IgD-negative memory B cell (primary cell): ENCODE measurements at regions not wholly inside any gene's neighbourhood (a gene's known extent, or its start where the extent isn't known, plus 50 kb on each side); places are given as distances from the start of the nearest gene placed in this dataset.

Experiments
- H3K27ac Mint-ChIP-seq, 3 donors: one replicate each; pipeline ENCODE4 v1.8.0; 2020 to 2022; ENCODE audit warnings: mild to moderate bottlenecking in 3 of 3, mixed read lengths in 3 of 3, moderate library complexity in 1 of 3
- H3K27me3 Mint-ChIP-seq: one replicate; pipeline ENCODE4 v1.8.0; 2021; ENCODE audit warnings: mixed read lengths
- H3K36me3 Mint-ChIP-seq: one replicate; pipeline ENCODE4 v1.8.0; 2020; ENCODE audit warnings: mild to moderate bottlenecking, mixed read lengths
- H3K4me1 Mint-ChIP-seq, 3 donors: one replicate each; pipeline ENCODE4 v1.8.0; 2020 to 2022; ENCODE audit warnings: mixed read lengths in 3 of 3, mild to moderate bottlenecking in 1 of 3
- H3K4me3 Mint-ChIP-seq, 4 donors: one replicate each; pipeline ENCODE4 v1.8.0; 2020 to 2022; ENCODE audit warnings: mild to moderate bottlenecking in 4 of 4, mixed read lengths in 4 of 4, moderate library complexity in 3 of 4
- H3K9me3 Mint-ChIP-seq, 3 donors: one replicate each; pipeline ENCODE4 v1.8.0; 2020 to 2021; ENCODE audit warnings: mixed read lengths in 3 of 3, mild to moderate bottlenecking in 1 of 3

DNA sequence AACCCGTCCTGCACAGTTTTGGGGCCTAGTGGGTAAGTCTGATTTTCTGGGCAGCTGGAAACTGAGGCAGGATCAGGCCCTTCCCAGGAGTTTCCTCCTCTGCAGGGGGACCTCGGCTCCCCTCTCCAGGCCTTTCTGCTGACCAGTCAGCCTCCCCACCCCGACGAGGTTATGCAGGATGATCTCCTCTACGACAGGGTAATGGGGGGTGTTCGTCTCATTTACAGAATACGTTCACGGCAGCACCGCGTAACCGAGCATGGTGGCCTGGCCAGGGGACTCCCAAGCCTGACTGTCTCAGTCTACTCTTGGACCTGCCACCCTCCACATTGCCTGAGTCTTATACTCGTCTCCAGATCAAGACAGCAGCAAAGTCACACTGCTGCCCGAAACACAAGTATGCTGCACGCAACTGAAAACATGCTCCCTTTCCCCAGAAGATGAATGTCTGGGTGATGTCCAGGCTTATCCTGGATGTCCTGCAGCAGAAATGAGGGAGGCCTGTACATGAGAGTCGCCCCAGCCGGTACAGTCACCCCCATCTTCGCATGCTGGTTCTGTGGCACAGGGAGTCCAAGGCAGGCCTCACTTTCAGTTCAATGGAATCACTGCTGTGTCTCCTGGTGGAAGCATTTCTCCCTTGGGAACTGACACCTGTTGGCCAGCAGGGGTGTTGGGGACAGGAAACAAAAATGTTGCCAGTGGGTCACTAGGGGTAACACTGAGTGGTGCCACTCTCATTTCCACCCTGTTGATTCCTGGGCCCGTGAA, 120.8 kb downstream of the SOX1 start:
- no peak overlapping the region for H3K27ac Mint-ChIP-seq
- peaks cover 3 to 11% (median 4%) of the 10 kb centered on the region in 3 donors for H3K9me3 Mint-ChIP-seq
- H3K27me3 Mint-ChIP-seq, result no peaks in the 10 kb centered on the region
- no peaks in the 10 kb centered on the region for H3K4me1 Mint-ChIP-seq
- no peak overlapping the region for H3K4me3 Mint-ChIP-seq
- no peaks in the 10 kb centered on the region for H3K36me3 Mint-ChIP-seq

GRCh38 chr13:112188298-112188610, 121.3 kb downstream of the SOX1 start:
- Mint-ChIP-seq H3K4me1 (no peaks in the 10 kb centered on the region), H3K4me3 (no peak overlapping the region), H3K36me3 (no peaks in the 10 kb centered on the region), H3K9me3 (peaks cover 3 to 17% (median 6%) of the 10 kb centered on the region in 3 donors), H3K27me3 (no peaks in the 10 kb centered on the region), H3K27ac (no peak overlapping the region)

- H3K4me3 Mint-ChIP-seq, result no peak overlapping the region
- peaks cover 3 to 17% (median 4%) of the 10 kb centered on the region in 3 donors for H3K9me3 Mint-ChIP-seq
- no peaks in the 10 kb centered on the region for H3K4me1 Mint-ChIP-seq
- no peak overlapping the region for H3K27ac Mint-ChIP-seq
- no peaks in the 10 kb centered on the region for H3K36me3 Mint-ChIP-seq
- no peaks in the 10 kb centered on the region for H3K27me3 Mint-ChIP-seq
Observed at GRCh38 chr13:112193463-112194166, 126.7 kb downstream of the SOX1 start.

GRCh38 chr13:112194167-112194530, 127.2 kb downstream of the SOX1 start:
- H3K4me3 Mint-ChIP-seq, result no peak overlapping the region
- H3K27me3 Mint-ChIP-seq, result no peaks in the 10 kb centered on the region
- H3K36me3 Mint-ChIP-seq, result no peaks in the 10 kb centered on the region
- no peak overlapping the region for H3K27ac Mint-ChIP-seq
- no peaks in the 10 kb centered on the region for H3K4me1 Mint-ChIP-seq
- H3K9me3 Mint-ChIP-seq, result peaks cover 3 to 17% (median 4%) of the 10 kb centered on the region in 3 donors

DNA sequence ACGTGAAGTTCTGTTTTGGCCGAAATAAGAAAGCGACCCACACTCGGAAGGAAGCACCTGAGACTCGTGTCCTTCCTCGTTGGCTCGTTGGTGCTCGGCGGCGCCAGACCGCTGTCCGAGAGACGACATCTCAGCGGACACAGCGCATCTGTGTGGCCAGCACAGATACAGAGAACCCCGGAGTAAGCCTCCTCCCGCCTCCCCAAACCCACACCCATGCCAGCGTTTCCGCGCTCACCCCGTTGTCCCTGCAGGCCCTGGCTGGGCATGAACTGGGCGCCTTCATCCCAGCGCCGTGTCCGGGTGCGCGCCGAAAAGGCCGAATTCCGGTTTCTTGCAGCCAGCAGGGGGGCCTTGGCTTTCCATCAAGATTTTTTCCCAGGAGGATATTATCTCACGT, 127.6 kb downstream of the SOX1 start:
- H3K4me1 Mint-ChIP-seq, result no peaks in the 10 kb centered on the region
- H3K9me3 Mint-ChIP-seq, result peaks cover 3 to 17% (median 4%) of the 10 kb centered on the region in 3 donors
- no peaks in the 10 kb centered on the region for H3K27me3 Mint-ChIP-seq
- no peak overlapping the region for H3K27ac Mint-ChIP-seq
- no peaks in the 10 kb centered on the region for H3K36me3 Mint-ChIP-seq
- H3K4me3 Mint-ChIP-seq, result no peak overlapping the region

DNA sequence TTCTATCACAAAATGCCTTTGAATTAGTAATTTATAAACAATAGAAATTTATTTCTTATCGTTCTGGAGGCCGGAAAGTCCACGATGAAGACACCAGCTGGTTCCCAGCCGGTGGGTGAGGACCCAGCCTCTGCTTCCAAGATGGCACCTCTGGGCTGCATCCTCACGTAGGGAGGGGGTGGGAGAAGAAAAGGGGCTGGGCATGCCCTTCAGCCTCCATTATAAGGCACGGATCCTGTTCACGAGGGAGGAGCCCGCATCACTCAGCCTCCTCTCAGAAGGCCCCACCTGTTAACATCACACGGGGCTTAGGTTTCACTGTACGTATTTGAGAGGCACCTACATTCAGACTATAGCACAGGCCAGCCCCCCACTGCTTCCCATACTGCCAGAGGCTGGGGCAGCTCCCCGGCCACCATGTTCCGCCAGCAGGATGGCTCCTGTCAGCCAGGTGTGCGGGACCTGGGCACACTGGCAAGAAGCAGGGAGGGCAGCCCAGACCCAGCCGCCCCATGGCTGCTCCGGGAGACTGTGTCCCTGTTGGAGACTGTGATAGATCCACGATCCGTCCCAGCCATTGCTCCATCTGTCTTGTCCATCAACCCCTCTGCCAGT, 131.6 kb downstream of the SOX1 start:
- no peak overlapping the region for H3K27ac Mint-ChIP-seq
- H3K27me3 Mint-ChIP-seq, result no peaks in the 10 kb centered on the region
- H3K4me1 Mint-ChIP-seq, result no peaks in the 10 kb centered on the region
- no peak overlapping the region for H3K4me3 Mint-ChIP-seq
- H3K36me3 Mint-ChIP-seq, result peaks cover 2% of the 10 kb centered on the region
- H3K9me3 Mint-ChIP-seq, result peaks cover 0 to under 1% (median 0%) of the 10 kb centered on the region in 3 donors

DNA sequence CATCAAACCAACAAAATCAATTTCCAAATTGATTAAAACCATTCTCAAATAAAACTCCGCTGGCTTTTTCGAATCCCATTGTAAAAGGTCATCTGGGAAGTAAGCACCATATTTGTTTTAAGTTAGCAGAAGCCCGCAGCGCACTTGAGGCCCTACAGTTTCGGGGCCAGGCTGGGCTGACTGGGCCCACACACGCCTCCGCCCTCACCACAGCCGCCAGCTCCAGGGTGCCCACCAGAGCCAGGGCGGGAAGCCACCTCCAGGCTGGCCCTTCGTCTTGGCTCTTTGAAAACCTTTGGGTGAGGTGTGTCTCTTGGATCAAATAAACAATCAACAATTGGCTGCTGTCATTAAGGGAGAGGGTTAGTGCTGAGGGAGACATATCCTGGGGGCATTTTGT, 133.3 kb downstream of the SOX1 start:
- Mint-ChIP-seq H3K4me1 (no peaks in the 10 kb centered on the region), H3K36me3 (peaks cover 4% of the 10 kb centered on the region), H3K27ac (no peak overlapping the region), H3K4me3 (no peak overlapping the region), H3K9me3 (peaks cover 0 to 6% (median 0%) of the 10 kb centered on the region in 3 donors), H3K27me3 (peaks cover 6% of the 10 kb centered on the region)

DNA sequence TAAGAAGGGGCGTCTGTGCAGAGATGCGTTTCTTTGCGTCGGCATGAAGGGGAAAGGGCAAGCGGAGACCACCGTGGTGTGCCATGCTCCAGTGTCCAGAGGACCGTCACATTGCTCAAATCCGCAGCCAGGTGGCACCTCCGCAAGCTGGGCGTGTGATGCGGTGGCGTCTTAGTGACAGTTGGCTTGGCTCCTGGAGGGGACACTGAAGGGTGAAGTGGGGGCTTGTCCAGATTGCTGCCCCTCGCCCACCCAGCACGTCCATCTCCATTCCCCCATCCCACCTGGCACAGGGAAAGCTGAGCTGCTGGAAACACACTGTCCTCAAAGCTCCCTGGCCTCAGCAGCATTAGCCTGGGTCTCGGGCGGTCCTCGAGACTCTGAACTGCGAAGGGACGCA, 135.3 kb downstream of the SOX1 start:
- H3K36me3 Mint-ChIP-seq, result peaks cover 4% of the 10 kb centered on the region
- peaks cover 0 to 6% (median 0%) of the 10 kb centered on the region in 3 donors for H3K9me3 Mint-ChIP-seq
- peaks cover 16% of the 10 kb centered on the region for H3K27me3 Mint-ChIP-seq

DNA sequence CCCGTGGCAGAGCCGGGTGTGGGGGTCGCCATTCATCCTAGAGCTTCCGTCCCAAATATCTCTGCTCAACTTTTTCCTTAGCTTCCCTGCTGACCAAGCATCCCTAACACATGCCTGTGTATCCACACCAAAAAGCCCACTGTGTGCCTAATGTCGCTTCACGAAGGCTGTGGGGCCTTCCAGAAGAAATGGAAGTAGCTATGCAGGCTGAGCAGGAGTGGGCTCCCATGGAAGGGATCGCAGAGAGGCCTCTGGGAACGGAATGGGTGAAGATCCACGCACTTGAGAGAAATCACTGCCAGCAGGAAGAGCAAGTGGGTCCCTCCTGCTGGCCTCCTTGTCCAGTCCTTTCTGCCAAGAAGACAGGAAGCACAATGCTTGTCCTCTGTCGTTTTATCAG, 136.0 kb downstream of the SOX1 start:
- Mint-ChIP-seq H3K36me3 (peaks cover 4% of the 10 kb centered on the region), H3K27me3 (peaks cover 16% of the 10 kb centered on the region), H3K9me3 (peaks cover 0 to 6% (median 0%) of the 10 kb centered on the region in 3 donors)

More for the DNA sequence above, 135.3 kb downstream of the SOX1 start:
- H3K4me3 Mint-ChIP-seq, result no peak overlapping the region
- peak overlapping the region in 1 of 3 donors; percentile 80 for H3K27ac Mint-ChIP-seq
- no peaks in the 10 kb centered on the region for H3K4me1 Mint-ChIP-seq

GRCh38 chr13:112203614-112204013, 136.7 kb downstream of the SOX1 start:
- H3K27me3 Mint-ChIP-seq, result peaks cover 16% of the 10 kb centered on the region
- no peaks in the 10 kb centered on the region for H3K4me1 Mint-ChIP-seq
- H3K27ac Mint-ChIP-seq, result no peak overlapping the region

More for the DNA sequence above, 136.0 kb downstream of the SOX1 start:
- H3K4me3 Mint-ChIP-seq, result no peak overlapping the region
- H3K4me1 Mint-ChIP-seq, result no peaks in the 10 kb centered on the region
- no peak overlapping the region for H3K27ac Mint-ChIP-seq

GRCh38 chr13:112204346-112205327, 137.7 kb downstream of the SOX1 start:
- Mint-ChIP-seq H3K27ac (peak overlapping the region in 1 of 3 donors; percentile 59), H3K36me3 (peaks cover 4% of the 10 kb centered on the region), H3K9me3 (peaks cover 0 to 6% (median 0%) of the 10 kb centered on the region in 3 donors), H3K4me3 (no peak overlapping the region), H3K27me3 (peaks cover 16% of the 10 kb centered on the region), H3K4me1 (no peaks in the 10 kb centered on the region)

More at GRCh38 chr13:112203614-112204013, 136.7 kb downstream of the SOX1 start:
- Mint-ChIP-seq H3K9me3 (peaks cover 0 to 6% (median 0%) of the 10 kb centered on the region in 3 donors), H3K4me3 (no peak overlapping the region), H3K36me3 (peaks cover 4% of the 10 kb centered on the region)

DNA sequence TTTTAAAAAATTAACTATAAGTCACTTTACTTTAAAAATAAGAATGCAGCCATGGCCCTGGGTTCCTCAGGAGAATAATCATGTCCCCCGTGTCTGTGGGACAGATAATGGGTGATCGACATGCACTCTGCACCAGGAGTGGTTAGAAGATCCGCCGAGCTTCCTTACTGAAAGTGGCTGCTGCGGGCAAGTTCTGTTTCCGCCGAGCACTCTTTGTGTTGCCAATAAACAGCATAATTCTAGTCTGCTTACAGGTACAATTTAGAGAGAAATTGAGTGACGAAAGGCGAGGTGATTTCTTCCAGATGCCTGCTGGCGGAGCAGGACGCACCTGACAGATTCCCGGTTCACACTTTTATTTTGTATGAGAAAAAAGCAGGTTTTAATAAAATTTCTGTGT, 139.0 kb downstream of the SOX1 start:
- H3K27ac Mint-ChIP-seq, result no peak overlapping the region
- H3K9me3 Mint-ChIP-seq, result peaks cover 0 to 6% (median 0%) of the 10 kb centered on the region in 3 donors
- H3K36me3 Mint-ChIP-seq, result peaks cover 1% of the 10 kb centered on the region
- H3K4me3 Mint-ChIP-seq, result no peak overlapping the region
- H3K4me1 Mint-ChIP-seq, result no peaks in the 10 kb centered on the region
- H3K27me3 Mint-ChIP-seq, result peaks cover 16% of the 10 kb centered on the region

DNA sequence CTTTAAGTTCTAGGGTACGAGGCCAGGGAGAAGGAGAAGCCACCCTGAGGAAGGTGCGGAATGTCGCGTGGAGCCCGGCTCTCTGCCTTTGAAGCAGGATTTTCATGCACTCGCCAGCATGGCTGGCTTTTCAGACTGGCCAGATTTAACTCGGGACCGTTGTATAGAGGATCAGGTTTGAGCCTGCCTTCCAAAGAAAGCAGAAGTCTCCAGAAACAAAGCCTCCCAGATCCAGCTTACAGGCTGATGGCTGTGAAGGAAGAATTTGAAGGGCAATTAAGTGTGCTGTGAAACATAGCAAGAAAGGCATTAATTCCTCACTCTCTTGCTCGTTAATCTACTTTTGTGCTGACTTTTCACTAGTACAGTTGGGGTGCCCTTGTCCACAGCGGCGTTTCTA, 140.2 kb downstream of the SOX1 start:
- peaks cover 1% of the 10 kb centered on the region for H3K36me3 Mint-ChIP-seq
- peaks cover 0 to 6% (median 0%) of the 10 kb centered on the region in 3 donors for H3K9me3 Mint-ChIP-seq
- no peaks in the 10 kb centered on the region for H3K4me1 Mint-ChIP-seq
- peaks cover 16% of the 10 kb centered on the region for H3K27me3 Mint-ChIP-seq
- H3K27ac Mint-ChIP-seq, result no peak overlapping the region
- H3K4me3 Mint-ChIP-seq, result no peak overlapping the region

DNA sequence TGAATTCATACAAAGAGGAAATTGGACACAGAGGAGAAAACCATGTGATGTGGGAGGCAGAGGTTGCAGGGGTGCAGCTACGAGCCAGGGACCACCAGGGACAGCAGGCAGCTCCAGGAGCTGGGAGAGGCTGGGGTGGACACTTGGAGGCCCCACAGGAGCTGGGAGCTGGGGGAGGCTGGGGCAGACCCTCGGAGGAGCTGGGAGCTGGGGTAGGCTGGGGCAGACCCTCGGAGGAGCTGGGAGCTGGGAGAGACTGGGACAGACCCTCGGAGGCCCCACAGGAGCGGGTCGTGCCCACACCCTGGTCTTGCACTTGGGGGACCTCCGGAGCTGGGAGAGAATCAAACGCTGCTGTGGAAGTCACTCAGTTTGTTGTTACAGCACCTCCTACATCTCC, 141.7 kb downstream of the SOX1 start:
- Mint-ChIP-seq H3K4me3 (no peak overlapping the region), H3K27ac (no peak overlapping the region), H3K4me1 (peaks cover 0 to 1% (median 0%) of the 10 kb centered on the region in 3 donors), H3K36me3 (peaks cover 1% of the 10 kb centered on the region), H3K9me3 (peaks cover 0 to 4% (median 0%) of the 10 kb centered on the region in 3 donors), H3K27me3 (peaks cover 16% of the 10 kb centered on the region)
